T-helper 2 cell (primary cell): ENCODE measurements at regions not wholly inside any gene's neighbourhood (a gene's known extent, or its start where the extent isn't known, plus 50 kb on each side); places are given as distances from the start of the nearest gene placed in this dataset.
"Not testable (repeated sequence)": the region's sequence is repeated elsewhere in the genome, so short reads cannot be mapped to it uniquely, and the experiment has no call there.

Experiments used
- DNase-seq, 5 experiments: peaks; one replicate each; pipeline versions ENCODE4 v3.0.0 to v3.0.0-alpha.2; 2012 to 2022

- not testable (repeated sequence) for DNase-seq
Measured at GRCh38 chr7:76839879-76840278, 192.3 kb downstream of the SPDYE17 start.

- DNase-seq, result not testable (repeated sequence)
Measured at GRCh38 chr7:76839214-76839613, 192.9 kb downstream of the SPDYE17 start.

- not testable (repeated sequence) for DNase-seq
Measured at GRCh38 chr7:76838357-76838756, 193.8 kb downstream of the SPDYE17 start.

DNA sequence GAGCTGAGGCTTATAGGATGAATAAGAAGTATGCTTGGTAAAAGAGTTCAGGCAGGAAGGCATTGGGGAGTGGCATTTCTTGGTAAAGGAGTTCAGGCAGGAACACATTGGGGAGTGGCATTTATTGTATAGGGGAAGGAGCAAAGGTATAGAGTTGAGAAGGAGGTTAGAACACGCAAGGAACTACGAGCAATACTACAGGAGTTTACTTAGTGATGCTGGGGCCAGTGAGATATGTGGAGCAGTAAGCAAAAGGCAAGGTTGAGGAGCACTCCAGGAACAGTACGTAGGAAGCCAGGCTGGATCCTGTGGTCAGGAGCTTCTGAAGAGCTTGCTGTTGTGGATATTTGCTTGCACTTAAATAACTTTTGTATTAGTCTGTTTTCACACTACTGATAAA is 202.2 kb upstream of the POMZP3 start:
- not testable (repeated sequence) for DNase-seq

DNA sequence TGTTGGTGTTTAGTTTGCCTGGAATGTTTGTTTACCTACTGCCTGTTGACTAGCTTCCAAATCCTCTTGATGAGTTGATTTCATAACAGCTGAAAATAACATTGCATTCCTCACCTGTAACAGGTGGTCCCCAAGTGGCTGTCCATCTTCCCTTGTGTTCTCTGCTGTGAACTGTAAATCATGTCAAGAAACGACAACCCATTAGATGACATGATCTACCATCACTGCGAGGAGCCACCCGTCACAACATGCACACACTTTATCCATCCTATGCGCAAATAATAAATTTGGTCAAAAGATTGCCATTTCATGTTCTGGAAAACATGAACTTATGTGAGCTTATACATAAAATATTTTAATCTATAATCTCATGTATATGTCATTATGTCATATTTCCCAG is 199.1 kb upstream of the POMZP3 start:
- not testable (repeated sequence) for DNase-seq

DNA sequence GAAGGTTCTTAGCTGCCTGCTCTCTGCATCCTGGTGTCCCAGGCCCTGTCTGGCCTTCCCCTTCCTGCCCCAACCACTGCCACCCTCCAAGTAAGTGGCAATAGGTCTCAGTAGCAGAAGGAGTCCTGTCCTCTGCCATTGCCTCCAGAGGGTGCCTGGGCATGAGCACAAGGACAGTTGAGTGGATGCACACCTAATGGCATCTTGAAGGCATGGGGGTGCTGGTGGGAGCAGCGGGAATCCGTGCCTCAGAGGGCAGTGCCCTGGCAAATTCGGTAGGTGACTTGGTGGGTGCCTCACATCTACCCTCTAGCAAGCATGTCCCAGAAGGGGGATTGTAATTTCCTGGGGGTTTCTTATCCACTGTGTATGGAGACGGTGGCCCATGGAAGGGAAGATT is 182.8 kb upstream of the POMZP3 start:
- DNase-seq, result not testable (repeated sequence)

DNA sequence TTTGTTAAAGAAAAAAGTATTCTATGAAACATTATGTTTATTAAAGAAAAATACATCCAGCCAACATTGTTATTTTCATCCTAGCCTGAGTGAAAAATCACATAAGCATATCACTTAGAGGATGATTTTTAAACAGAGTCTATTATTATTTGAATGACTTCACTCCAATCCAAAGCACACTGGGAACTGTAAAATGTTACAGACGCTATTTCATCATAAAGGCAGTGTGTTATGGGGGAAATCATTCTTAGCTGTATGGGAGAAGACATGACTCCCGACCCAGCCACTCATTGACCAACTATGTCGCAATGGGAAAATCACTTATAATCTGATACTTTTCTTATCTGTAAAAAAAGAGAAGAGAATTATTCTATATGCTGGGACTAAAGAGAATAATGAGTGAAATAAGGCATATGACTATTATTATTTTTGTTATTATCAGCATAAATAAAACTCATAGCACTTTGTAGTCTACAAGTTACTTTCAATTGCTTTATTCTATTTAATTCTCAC is 180.6 kb upstream of the POMZP3 start:
- DNase-seq, result not testable (repeated sequence)

- not testable (repeated sequence) for DNase-seq
Measured at GRCh38 chr7:76806460-76806859, 179.4 kb upstream of the POMZP3 start.

GRCh38 chr7:76806010-76806409 is 178.9 kb upstream of the POMZP3 start:
- not testable (repeated sequence) for DNase-seq

DNA sequence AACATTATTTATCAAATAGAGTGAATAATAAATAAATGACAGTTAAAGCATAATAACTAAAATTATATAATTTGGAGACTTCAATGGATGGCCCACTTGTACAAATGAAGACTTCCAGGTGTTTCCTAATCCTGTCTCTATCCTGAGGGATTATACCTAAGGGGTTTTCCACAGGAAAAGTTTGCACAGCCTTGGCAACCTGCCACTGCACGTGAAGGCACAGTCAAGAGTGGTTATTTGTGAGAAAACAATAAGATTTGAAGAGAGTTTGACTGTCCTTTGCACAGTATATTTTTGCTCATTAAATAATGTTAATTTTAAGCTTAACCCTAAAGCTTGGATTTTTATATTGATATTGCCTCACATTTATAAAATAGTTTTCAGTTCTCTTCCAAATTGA is 178.2 kb upstream of the POMZP3 start:
- DNase-seq, result not testable (repeated sequence)

- DNase-seq, result not testable (repeated sequence)
Measured at GRCh38 chr7:76797639-76798038, 170.6 kb upstream of the POMZP3 start.

GRCh38 chr7:76780693-76781092 is 153.6 kb upstream of the POMZP3 start:
- DNase-seq, result not testable (repeated sequence)

GRCh38 chr7:76774279-76774678 is 147.2 kb upstream of the POMZP3 start:
- DNase-seq, result not testable (repeated sequence)

DNA sequence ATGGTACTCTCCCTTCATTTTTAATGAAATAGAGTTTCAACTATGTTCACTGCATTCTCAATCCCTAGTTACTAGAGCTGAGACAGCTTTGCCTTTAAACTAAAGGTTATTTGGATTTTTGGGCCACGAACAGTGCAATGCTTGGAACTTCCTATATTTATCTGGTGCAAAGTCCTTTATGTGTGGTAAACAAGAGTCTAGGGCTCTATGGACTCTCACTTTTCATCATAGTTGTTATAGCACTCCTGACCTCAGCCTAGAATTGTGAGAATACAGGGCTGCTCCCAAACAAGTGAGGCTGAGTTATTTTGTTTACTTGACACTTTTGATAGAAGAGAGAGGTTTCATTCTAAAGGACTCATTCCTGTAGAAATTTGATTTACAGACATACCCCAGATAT is 144.9 kb upstream of the POMZP3 start:
- not testable (repeated sequence) for DNase-seq

- not testable (repeated sequence) for DNase-seq
Measured at GRCh38 chr7:76763977-76764376, 136.9 kb upstream of the POMZP3 start.

- peak in 1 of 5 experiments; percentile 67 for DNase-seq
Measured at GRCh38 chr7:76760546-76761220, 133.6 kb upstream of the POMZP3 start.

DNA sequence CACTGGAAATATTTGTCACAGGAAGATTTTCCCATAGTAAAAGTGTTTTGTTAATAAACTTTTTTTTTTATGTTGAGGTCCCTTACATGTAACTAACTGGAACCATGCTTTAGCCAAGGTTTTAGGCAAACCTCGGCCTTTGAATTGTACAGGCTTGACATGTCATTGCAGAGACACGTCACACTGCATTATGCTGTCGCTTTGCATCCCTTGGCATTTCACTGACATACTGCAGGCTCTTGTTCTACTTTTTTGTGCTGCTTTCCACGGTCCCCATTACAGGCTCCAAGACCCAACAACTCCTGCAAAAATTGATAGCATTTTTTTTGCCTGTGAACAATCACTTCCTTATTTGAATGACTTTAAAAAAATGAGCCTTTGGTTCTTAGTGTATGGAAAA is 112.5 kb upstream of the POMZP3 start:
- DNase-seq, result not testable (repeated sequence)

- DNase-seq, result not testable (repeated sequence)
Measured at GRCh38 chr7:76736724-76737123, 109.6 kb upstream of the POMZP3 start.

- DNase-seq, result not testable (repeated sequence)
Measured at GRCh38 chr7:76736091-76736490, 109.0 kb upstream of the POMZP3 start.

DNA sequence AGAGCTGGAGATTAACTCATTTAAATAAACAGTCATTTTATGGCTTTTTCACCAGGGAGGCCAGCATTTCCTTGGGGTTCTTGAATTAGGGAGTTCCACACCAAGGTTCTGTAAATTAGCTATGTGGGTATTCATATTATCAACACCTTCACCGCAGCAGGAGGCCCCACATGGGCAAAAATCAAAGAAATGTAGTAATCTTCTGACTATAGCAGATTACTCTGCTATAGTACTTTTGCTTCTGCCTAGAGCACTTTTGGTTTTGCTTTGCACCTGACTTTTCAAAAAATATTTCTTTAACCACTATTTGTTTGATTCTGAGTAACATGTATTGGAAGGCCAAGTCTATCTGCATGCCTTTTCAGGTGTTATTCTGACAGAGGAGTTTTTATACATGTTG is 108.6 kb upstream of the POMZP3 start:
- DNase-seq, result not testable (repeated sequence)

- DNase-seq, result not testable (repeated sequence)
Measured at GRCh38 chr7:76728571-76728974, 101.5 kb upstream of the POMZP3 start.

GRCh38 chr7:76723928-76724327 is 96.8 kb upstream of the POMZP3 start:
- not testable (repeated sequence) for DNase-seq

- not testable (repeated sequence) for DNase-seq
Measured at GRCh38 chr7:76716551-76716950, 89.5 kb upstream of the POMZP3 start.

DNA sequence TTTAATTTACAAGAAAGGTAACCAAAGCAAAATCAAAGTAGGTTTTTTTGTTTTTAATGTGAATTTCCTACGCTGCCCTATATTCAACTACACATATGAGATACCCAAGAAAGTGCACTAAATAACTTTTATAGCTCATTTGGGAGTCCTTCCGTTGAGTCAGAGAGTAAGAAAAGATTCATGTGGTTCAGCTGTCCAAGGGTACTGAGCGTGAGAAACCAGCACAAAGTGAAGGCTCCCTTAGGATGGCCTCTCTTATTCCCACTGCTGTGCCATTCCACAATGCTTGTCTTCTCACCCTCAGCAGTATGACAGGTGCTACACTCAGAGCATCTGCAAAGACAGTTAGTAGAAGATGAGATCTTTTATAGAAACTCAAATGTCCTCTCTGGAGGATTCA is 85.8 kb upstream of the POMZP3 start:
- not testable (repeated sequence) for DNase-seq

DNA sequence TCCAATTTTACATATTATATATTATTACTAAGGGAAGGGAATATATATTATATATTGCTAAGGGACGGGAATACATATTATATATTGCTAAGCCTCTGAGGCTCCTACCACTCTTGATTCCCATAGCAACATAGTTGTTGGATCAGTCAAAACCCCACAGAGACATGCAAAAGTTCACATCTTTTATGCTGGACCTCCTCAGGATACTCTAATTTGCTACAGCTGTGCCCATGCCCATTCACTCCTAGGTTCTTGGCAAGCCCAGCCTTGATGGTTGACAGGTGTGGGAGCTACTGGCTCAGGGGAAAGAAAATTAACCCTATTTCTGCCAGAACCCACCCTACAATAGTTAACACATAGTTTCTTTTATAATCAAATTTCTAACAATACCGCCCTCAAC is 84.6 kb upstream of the POMZP3 start:
- not testable (repeated sequence) for DNase-seq
